Neural cell (in vitro differentiated cells): ENCODE measurements at regions not wholly inside any gene's neighbourhood (a gene's known extent, or its start where the extent isn't known, plus 50 kb on each side); places are given as distances from the start of the nearest gene placed in this dataset.

Source experiments
- H2AFZ ChIP-seq: fragments of 200-600, 300-800 bp; sonication (generic), shearing (Covaris generic); 2 replicates; pipeline ENCODE4 v1.6.0; 2014; ENCODE audit warnings: low read depth, mild to moderate bottlenecking, antibody characterized with exemption, low read length, moderate library complexity
- H3F3A ChIP-seq: fragments of 200-600 bp; shearing (Covaris generic); 2 replicates; pipeline ENCODE4 v1.6.1; 2016; ENCODE audit warnings: mild to moderate bottlenecking, moderate library complexity, mixed read lengths, antibody characterized with exemption, low read length; ENCODE audit not compliant: insufficient read depth, poor library complexity, severe bottlenecking
- H3K27ac ChIP-seq: fragments of 200-600, 300-800 bp; sonication (generic), shearing (Covaris generic); 2 replicates; pipeline ENCODE4 v1.5.1; 2014; ENCODE audit warnings: mild to moderate bottlenecking, low read length, moderate library complexity
- H3K27me3 ChIP-seq: fragments of 300-800, 200-600 bp; sonication (generic), shearing (Covaris generic); 2 replicates; pipeline ENCODE4 v1.6.0; 2014; ENCODE audit warnings: mild to moderate bottlenecking, low read depth, low read length, moderate library complexity; ENCODE audit not compliant: insufficient read depth
- H3K36me3 ChIP-seq: fragments of 300-800, 200-600 bp; sonication (generic), shearing (Covaris generic); 2 replicates; pipeline ENCODE4 v1.5.1; 2014; ENCODE audit warnings: mild to moderate bottlenecking, antibody characterized with exemption, low read length, moderate library complexity; ENCODE audit not compliant: insufficient read depth
- H3K4me2 ChIP-seq: fragments of 300-800, 200-600 bp; sonication (generic), shearing (Covaris generic); 2 replicates; pipeline ENCODE4 v1.6.0; 2014; ENCODE audit warnings: mild to moderate bottlenecking, low read length
- H3K4me3 ChIP-seq: fragments of 300-800, 200-600 bp; sonication (generic), shearing (Covaris generic); 2 replicates; pipeline ENCODE4 v1.5.1; 2014; ENCODE audit warnings: mild to moderate bottlenecking, low read length, moderate library complexity
- H3K79me2 ChIP-seq: fragments of 200-600 bp; shearing (Covaris generic); replicated peaks from 2 replicates; pipeline ENCODE4 v1.6.0; 2014; ENCODE audit warnings: mild to moderate bottlenecking, low read length, moderate library complexity; ENCODE audit not compliant: insufficient read depth
- H3K9ac ChIP-seq: fragments of 300-800, 200-600 bp; sonication (generic), shearing (Covaris generic); 2 replicates; pipeline ENCODE4 v1.6.1; 2016; ENCODE audit warnings: mild to moderate bottlenecking, low read length, mixed read lengths
- H3K9me2 ChIP-seq: fragments of 200-600 bp; shearing (Covaris generic); 2 replicates; pipeline ENCODE4 v1.6.1; 2016; ENCODE audit warnings: mild to moderate bottlenecking, low read length, mixed read lengths; ENCODE audit not compliant: insufficient read depth
- H3K9me3 ChIP-seq: fragments of 200-600, 300-800 bp; sonication (generic), shearing (Covaris generic); 2 replicates; pipeline ENCODE4 v1.6.1; 2016; ENCODE audit warnings: mild to moderate bottlenecking, mixed run types, low read length, moderate library complexity, mixed read lengths
- H4K20me1 ChIP-seq: fragments of 200-600 bp; shearing (Covaris generic); 2 replicates; pipeline ENCODE4 v1.6.1; 2016; ENCODE audit warnings: mild to moderate bottlenecking, mixed run types; ENCODE audit not compliant: insufficient read depth
- CTCF ChIP-seq: fragments of 450-650 bp; IDR thresholded peaks from 2 replicates; pipeline ENCODE4 v1.5.1; 2014; ENCODE audit warnings: antibody characterized with exemption, mild to moderate bottlenecking, moderate library complexity; ENCODE audit not compliant: poor library complexity, severe bottlenecking
- EP300 ChIP-seq: fragments of 450-650 bp; conservative IDR thresholded peaks from 2 replicates; pipeline ENCODE4 v1.6.1; 2014; ENCODE audit warnings: antibody characterized with exemption, mild to moderate bottlenecking, moderate library complexity; ENCODE audit not compliant: poor library complexity, severe bottlenecking
- EZH2 ChIP-seq: fragments of 200-600, 300-800 bp; shearing (Covaris generic), sonication (generic); IDR thresholded peaks from 2 replicates; pipeline ENCODE4 v1.6.1; 2014; ENCODE audit warnings: antibody characterized with exemption, low read length, borderline replicate concordance, mild to moderate bottlenecking; ENCODE audit not compliant: insufficient read depth, poor library complexity, severe bottlenecking
- MXI1 ChIP-seq: fragments of 450-650 bp; conservative IDR thresholded peaks from 2 replicates; pipeline ENCODE4 v1.6.1; 2014; ENCODE audit warnings: antibody characterized with exemption, mild to moderate bottlenecking; ENCODE audit not compliant: poor library complexity, severe bottlenecking
- POLR2AphosphoS5 ChIP-seq: IDR thresholded peaks from 2 replicates; pipeline ENCODE4 v1.6.1; 2012
- RAD21 ChIP-seq: fragments of 450-650 bp; conservative IDR thresholded peaks from 2 replicates; pipeline ENCODE4 v1.6.1; 2014; ENCODE audit warnings: antibody characterized with exemption, mild to moderate bottlenecking, moderate library complexity
- REST ChIP-seq: IDR thresholded peaks from 2 replicates; pipeline ENCODE4 v1.6.1; 2012; ENCODE audit warnings: borderline replicate concordance
- SMC3 ChIP-seq: fragments of 450-650 bp; conservative IDR thresholded peaks from 2 replicates; pipeline ENCODE4 v1.6.1; 2014; ENCODE audit warnings: antibody characterized with exemption, mild to moderate bottlenecking, moderate library complexity; ENCODE audit not compliant: poor library complexity
- TAF1 ChIP-seq: IDR thresholded peaks from 2 replicates; pipeline ENCODE4 v1.6.1; 2012; ENCODE audit warnings: low read depth

GRCh38 chr5:174293006-174293405 lies 247.5 kb downstream of the NSG2 start:
- Histone ChIP-seq H3K79me2 (no peaks in the 10 kb centered on the region), H3K9ac (no peak overlapping the region), H3F3A (peaks cover 3% of the 10 kb centered on the region), H3K4me3 (no peak overlapping the region), H3K27me3 (no peaks in the 10 kb centered on the region), H2AFZ (no peak overlapping the region), H4K20me1 (no peaks in the 10 kb centered on the region), H3K36me3 (no peaks in the 10 kb centered on the region), H3K27ac (no peak overlapping the region), H3K4me2 (no peak overlapping the region), H3K9me3 (no peaks in the 10 kb centered on the region), H3K9me2 (no peaks in the 10 kb centered on the region)
- TF ChIP-seq POLR2AphosphoS5 (no peak), MXI1 (no peak)

GRCh38 chr5:174293481-174293880 lies 248.0 kb downstream of the NSG2 start:
- H3K27ac ChIP-seq = no peak overlapping the region
- H3K9me3 ChIP-seq = no peaks in the 10 kb centered on the region
- no peak overlapping the region for H2AFZ ChIP-seq
- no peaks in the 10 kb centered on the region for H3K79me2 ChIP-seq
- H3F3A ChIP-seq = peaks cover 3% of the 10 kb centered on the region
- H3K27me3 ChIP-seq = no peaks in the 10 kb centered on the region
- no peak overlapping the region for H3K9ac ChIP-seq
- H3K4me3 ChIP-seq = no peak overlapping the region
- no peaks in the 10 kb centered on the region for H3K9me2 ChIP-seq
- H3K36me3 ChIP-seq = no peaks in the 10 kb centered on the region
- TF ChIP-seq TAF1 (no peak), CTCF (no peak), POLR2AphosphoS5 (no peak), SMC3 (no peak), EP300 (no peak), EZH2 (no peak), REST (no peak), MXI1 (no peak), RAD21 (no peak)
- no peaks in the 10 kb centered on the region for H4K20me1 ChIP-seq
- H3K4me2 ChIP-seq = no peak overlapping the region
